ENCODE measurements at regions not wholly inside any gene's neighbourhood (a gene's known extent, or its start where the extent isn't known, plus 50 kb on each side); places are given as distances from the start of the nearest gene placed in this dataset.

DNA sequence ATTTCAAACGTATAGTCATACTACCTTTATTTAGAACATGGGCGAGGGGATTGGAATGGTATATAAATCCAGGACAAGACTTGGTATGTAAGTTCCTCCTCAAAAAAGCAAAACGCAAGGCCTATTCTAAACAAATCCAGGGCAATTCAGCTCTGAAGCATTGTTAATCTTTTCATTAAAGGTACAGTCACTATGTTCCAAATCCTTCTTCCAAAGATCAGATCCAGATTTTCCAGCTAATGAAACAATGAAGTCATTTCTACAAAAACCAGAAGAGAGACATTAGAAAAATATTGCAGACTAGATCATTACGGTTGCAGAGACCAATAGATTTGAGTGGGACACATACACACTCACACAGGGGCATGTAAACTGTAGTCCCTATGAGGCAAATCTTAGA, 116.1 kb upstream of the BNC2 start:
- TF ChIP-seq POLR2AphosphoS5 (IDR thresholded peaks at IDR 0.05; ENCODE audit: low read depth, low read length) (no peak), FOXP2 (optimal IDR thresholded peaks at IDR 0.05; ENCODE audit: borderline replicate concordance, extremely low read depth, extremely low read length, insufficient read depth) (no peak), TAF1 (IDR thresholded peaks at IDR 0.05; ENCODE audit: borderline replicate concordance, insufficient read depth, low read length) (no peak), SIN3A (IDR thresholded peaks at IDR 0.05; ENCODE audit: borderline replicate concordance, insufficient read depth, low read length) (no peak)
